Activated CD8-positive, alpha-beta memory T cell treated with anti-CD3 and anti-CD28 coated beads for 1 hour (primary cell): ENCODE measurements at regions not wholly inside any gene's neighbourhood (a gene's known extent, or its start where the extent isn't known, plus 50 kb on each side); places are given as distances from the start of the nearest gene placed in this dataset.

Experiments used
- DNase-seq, 2 donors: peaks; one replicate each; pipeline ENCODE4 v3.0.0-alpha.2; 2020; ENCODE audit warnings: low read depth in 1 of 2; ENCODE audit errors: extremely low read depth in 1 of 2

DNA sequence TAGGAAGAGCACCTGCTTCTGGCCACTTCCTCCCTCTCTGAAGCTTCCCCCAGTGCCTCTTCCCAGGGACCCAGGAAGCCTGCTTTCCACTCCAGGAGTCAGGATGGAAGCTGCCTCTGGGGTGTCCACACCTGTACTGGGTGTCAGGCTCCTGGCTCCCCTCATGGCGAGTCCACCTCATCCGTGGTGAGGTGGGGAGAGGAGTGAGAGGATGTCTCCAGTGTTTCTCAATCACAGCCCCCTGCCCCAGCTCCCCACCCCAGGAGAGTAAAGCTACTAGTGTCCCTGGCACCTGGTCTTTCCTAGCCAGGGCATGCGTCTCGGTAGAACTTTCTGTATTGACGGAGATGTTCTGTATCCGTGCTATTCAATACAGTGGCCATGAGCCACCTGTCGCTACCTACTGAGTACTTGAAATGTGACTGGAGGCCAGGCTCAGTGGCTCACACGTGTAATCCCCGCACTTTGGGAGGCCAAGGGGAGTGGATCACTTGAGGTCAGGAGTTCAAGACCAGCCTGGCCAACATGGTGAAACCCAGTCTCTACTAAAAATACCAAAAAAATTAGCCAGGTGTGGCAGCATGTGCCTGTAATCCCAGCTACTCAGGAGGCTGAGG is 171.2 kb upstream of the HAAO start:
- DNase-seq, result no peak

DNA sequence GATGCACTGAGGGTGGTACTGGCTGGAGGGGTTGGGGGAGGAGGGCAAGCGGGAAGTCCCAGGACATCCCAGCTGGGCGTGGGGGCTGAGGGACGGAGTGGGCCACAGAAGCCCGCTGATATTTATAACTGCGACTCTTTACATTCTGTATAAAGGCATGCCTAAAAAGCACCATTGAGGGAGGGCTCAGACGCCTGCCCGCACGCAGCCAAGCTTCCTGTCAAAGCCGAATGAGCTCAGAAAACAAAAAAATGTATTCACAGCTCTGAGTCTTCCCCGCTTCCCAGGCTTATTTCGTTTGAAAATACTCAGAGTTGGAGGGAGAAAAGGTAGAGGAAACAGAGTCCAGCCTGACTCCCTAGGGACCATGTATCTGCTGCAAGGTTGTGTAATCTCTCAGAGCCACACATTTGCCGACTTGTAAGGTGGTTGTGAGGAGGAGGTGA is 170.1 kb upstream of the HAAO start:
- DNase-seq, result no peak

DNA sequence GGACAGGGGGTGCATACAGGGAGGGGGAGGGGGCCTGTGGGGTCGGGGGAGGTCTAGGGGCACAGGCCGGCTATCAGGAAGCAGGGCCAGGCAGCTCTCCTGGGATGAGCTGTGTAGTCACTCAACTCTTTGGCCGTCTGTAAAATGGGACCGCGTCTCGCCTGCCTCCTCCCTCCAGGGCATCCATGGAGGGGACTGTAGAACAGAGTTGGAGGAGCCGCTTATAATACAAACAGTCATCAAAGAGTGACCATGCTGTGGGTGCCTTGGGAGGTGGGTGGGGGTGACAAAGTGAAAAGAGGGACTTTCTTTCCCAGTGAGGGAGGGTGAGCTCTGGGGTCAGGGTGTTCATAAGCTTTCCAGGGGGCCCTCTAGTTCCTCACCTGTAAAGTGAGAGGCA is 169.6 kb upstream of the HAAO start:
- DNase-seq, result no peak

DNA sequence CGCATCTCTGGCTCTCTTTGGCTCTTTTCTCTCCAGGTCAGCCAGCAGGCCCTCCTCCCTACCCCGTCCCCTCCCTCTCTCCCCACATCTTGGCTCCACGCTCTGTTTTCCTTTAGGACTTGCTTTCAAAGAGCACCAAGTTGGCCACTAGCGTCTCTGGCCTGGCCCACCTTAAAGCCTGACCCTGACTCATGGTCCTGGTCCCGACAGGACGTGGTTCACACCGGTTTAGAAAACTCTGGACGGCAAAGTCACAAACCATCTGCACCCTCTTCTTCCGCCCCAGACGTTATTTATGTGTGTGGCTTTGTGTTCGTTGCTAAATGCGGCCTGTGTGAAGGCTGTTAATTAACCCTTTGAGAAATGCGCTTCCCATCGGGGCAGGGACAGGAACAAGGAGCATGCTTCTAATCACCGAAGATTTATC is 169.0 kb upstream of the HAAO start:
- DNase-seq, result no peak

DNA sequence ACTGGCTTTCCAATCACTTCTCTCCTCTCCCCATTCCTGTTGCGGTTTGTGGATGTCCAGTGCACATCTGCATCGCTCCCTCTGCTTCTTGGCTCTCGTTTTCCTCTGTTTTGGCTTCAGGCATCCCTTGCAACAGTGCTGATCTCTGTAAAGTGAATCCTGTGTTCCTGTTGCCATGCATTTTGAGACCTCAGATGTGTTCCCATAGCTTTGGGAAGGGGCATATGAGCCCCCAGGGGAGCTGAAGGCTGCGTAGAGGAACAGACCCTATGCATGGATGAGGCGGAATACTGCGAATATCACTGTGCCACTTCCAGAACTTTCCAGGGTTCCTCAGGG is 168.4 kb upstream of the HAAO start:
- DNase-seq, result no peak

DNA sequence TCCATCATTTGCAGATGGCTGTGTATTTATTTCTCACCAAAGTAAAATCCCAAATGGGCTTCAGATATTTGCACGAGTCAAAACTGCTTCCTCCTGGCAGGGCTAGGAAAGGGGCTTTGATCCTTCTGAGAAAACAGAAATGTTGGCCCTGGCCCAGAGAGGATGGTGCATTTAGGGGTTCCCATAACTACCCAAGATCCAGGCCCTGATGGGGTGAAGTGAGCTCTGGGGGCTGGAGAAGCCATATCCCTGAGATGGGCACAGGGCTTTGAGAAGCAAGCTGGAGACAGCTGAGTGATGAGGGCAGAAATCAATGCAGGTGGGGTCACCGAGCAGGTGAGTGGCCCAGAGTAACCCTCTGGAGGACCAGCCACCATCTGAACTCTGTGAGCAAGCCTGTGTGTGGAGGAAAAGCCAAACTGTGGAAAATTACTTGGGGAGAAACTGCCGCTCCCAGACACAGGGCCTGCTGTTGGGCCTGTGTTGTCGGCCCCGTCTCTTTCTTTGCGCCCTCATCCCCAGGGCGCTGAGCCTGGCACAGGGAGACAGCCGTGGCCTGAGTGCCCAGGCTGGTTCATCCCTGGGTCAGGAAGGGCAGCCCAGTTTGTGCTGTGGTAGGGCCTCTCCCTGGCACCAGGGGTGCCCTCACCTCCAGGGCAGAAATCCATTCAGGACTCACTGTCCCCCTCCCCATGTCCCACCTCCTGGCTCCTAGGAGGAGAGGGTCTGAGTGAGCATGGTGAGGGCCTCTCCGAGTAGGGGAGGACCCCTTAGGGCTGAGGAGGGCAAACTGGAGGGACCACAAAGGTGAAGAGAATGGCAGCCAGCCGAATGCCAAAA is 167.8 kb upstream of the HAAO start:
- no peak for DNase-seq

DNA sequence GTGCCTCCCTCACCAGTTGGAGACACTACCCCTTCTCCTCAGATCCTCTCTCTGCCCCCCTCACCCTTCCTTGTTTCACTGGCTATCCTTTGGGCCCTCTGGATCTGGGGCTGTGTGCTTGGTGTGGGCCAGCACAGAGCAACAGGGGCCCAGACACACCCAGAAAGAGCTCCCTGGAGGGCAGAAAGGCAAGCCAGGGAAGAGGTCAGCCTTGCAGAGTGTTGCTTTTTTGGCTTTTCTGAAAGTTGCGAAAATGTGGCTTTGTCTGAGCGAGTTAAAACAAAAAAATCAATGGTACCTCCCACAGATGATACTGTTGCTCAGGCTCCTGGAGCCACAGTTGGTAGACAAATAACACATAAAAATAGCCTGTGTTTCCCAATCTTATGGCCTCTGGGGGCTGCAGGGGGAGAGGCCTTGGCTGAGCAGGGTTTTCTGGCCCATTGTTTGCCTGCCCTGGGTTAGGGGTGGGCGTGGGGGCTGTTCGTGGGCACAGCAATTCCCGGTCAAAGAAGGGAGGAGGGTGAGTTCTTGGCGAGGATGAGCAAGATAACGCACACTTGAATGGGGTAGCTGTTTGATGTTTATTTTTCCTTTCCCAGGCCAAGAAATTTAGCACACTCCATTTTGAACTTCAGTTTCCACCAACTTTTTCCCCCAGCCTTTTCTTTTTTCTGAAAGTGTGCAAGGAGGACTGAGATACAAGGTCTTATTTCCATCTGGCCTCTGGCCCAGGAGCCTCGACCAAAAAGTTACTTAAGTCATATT is 167.0 kb upstream of the HAAO start:
- no peak for DNase-seq

DNA sequence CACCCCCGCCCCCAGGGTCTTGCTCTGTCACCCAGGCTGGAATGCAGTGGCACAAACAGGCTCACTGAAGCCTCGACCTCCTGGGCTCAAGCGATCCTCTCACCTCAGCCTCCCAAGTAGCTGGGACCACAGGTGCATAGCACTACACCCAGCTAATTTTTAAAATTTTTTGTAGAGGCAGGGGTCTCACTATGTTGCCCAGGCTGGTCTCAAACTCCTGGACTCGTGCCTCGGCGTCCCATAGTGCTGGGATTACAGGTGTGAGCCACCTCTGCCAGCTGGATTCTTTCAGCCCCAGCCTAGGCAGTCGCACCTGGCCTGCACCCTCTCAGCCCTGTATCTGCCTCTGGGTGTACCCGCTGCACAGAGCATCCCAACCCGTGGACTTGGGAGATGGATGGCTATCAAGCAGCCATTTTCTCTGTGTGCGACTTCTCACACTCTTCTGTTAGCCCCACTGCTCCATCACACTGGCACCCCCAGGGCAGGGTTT is 166.4 kb upstream of the HAAO start:
- DNase-seq, result no peak

DNA sequence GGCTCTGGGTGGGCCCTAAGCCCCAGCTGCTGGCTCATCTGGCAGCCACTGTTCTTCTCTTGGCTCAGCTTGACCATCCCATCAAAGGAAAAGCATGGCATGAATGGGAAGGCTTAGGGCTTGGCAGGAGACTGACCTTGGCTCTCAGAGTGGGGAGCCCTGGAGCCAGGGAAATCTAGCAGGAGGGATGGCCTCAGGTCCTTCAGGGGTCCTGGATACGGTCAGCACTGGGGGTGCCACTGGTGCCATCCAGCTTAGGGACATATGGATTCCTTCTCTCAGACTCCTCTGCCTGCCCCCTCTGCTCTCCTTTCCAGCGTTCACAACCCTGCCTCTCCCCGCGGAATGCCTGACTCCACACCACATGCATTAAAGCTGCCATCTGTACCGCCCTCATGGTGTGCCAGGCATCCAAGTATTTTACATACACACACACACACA is 165.5 kb upstream of the HAAO start:
- no peak for DNase-seq

DNA sequence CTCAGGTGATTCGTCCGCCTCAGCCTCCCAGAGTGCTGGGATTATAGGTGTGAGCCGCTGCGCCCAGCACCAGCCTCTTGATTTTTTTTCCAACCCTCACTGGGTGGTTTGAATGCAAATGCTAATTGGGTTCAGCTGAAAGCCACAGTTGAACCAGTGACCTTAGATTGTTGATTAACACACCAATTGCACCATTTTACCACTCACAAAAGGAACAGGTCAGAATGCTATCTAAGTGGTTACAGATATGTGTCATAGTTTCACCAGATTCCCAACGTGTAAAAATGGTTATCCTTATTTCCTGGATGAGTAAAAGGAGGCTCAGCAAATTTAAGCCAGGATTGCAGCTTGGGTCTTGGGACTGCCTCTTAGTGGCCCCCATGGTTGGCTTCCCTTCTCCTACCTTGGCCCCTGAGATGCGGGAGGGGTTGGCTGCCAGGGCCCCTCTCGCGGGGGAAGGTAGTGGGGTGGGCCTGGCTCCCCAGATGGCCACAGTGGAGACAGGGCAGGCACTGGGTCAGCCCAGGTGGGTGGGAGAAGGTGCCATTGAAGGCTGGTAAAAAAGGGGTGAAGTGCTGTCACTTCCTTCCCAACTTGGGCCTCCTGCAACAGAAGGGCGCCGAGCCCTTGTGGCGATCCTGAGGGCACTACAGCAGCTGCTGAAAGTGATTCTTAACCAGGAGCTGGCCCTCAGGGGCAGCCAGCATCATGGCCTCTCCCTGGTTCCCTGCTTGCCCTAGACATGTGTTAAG is 164.9 kb upstream of the HAAO start:
- DNase-seq, result no peak

DNA sequence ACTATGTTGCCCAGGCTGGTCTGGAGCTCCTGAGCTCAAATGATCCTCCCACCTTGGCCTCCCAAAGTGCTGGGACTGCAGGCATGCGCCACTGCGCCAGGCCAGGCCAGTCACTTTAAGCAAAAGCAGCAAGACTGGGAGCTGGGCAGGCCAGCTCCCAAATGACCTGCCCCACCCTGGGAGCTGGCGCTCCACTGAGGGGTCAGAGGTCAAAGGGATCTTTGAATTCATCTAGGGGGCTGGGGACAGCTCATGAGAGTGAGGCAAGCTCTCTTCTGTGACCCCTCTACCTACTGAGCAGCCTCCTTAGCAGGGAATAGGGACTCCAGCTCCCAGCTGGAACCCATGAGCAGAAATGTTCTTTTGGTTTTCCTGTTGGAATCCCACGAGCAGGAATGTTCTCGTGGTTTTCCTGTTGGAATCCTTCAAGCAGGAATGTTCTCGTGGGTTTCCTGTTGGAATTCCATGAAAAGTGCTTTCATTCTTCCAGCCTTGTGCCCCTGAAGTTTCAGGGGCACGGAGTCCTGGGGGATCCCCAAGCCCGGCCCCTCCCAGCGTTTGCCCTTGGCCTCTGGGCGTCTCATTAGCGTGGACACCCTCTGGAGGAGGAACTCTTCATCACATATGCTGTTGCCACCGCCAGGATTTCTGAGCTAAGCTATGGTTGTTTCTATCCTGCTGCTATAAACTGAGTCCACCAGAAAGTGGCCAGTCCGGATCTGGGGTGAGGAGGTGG is 162.0 kb upstream of the HAAO start:
- no peak for DNase-seq

DNA sequence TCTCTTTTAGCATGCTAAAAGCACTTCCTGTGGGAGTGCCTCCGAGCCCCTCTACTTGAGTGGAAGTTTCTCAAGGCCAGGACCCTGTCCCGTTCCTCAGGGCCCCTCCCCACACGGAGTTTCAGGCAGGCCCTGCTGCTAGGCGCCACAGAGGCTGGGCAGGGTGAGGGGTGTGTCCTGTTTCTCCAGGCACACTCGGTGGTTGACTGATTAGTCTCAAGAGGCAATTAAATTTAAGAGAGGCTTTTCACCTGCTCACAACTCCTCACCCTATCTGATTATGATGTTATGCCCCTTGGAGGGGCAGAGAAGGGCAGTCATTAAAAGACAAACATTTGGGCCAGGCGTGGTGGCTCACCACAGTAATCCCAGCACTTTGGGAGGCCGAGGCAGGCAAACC is 160.8 kb upstream of the HAAO start:
- no peak for DNase-seq

DNA sequence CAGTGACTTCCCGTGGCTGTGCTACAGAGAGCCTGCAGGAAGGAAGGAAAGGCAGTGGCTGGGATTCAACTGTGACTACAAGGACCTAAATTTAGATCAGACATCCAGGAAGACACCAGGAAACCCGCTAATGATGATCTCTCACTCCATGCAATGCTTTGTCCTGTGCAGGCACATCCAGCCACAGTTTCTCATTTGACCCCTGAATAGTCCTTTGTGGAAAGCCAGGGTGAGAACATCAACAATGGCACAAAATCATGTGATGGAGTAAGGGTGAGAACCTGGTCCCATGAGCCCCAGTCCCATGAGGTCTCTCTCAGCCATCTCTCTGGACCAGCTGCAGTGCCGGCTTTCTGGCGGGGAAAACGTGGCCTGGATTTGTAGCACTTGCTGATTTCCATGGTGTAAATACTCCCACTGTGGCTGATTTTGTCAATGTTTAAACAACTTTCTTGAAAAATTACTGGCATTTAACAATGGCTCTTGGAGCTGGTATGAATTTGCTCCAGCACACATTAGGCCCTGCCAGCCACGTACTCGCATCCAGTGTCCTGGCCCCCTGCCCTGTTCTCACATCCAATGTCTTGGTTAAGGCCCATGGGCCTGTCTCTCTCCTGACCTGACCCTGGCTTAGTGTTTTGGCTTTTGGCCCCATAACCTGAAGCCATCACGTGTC is 159.0 kb upstream of the HAAO start:
- DNase-seq, result no peak

DNA sequence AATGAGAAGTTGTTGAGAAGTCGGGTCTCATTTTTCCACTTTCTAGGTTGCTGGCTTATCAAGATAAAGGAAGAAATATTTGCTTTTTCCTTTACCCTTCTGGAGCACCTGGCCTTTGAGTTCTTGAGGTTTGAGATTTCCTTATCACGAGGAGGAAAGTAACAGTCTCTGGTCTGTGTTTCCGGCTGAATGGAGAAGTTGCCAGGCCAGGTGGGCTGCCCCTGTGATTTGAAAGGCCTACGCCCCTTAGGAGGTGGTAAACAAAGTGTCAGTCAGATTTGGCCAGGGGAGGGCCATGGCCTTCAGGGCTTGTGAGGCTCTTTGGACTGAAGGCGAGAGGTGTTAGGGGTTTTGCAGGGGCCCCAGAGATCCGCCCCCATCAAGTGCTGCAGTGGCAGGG is 156.7 kb upstream of the HAAO start:
- DNase-seq, result no peak

DNA sequence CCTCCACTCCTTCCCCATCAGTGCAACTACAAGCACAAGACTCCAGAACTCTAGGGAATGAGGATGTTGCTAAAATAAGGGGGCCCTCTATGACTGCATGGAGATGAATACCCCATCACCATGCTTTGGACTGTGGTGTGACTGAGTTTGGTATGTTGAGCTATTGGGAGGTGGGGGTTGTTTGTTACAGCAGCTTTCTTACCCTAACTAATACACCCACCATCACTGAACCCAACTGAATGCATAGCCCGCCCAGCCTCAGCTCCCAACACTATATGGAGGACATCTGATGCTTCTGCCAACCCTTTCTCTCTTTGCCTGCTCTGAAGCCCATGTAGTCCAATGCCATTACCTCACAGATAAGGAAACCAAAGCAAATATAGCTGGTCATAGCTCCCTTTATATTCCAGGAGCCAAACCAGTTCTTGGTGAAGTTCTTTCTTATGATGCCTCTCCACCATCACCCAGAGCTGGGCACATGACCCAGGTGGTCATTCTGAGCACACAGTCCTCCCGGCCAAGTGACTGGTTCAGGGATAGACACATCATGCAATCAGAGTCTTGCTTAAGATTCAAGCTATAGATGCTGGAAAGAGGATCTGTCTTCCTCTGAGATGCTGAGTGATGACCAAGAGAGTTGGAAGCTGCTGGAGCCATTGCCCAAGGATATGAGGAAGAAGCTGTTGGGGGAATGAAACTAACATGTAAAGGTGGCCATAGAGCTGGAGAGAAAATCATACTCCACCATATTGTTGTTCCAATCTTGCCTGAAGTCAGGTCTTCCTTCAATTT is 155.6 kb upstream of the HAAO start:
- no peak for DNase-seq

DNA sequence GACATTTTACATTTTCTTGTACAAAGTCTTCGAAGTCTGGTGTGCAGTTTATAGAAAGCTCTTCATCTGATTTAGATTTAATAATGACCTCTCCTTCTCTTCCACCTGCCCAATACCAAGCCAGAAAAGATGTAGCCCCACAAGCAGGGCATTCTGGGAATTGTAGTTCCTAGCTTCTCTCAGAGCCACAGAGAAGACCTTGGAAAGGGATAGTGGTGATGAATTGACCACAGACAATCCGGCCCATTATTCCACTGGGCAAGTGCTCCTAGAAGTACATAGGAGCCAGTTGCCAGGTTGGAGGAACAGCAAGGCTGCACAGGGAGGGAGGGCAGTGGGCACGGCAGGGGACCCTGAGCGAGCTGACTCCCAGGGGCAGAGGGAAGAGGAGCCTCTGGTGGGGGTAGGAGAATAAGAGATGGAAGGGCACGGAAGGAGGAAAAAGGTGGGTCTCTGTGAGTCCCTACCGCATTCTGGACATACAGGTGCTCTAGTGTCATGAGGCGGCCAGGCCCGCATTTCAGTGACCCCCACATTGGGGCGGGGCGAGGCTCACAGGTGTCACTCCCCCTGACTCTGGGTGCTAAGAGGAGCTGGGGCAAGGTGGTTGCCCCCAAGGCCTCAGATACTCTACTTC is 152.5 kb upstream of the HAAO start:
- no peak for DNase-seq

DNA sequence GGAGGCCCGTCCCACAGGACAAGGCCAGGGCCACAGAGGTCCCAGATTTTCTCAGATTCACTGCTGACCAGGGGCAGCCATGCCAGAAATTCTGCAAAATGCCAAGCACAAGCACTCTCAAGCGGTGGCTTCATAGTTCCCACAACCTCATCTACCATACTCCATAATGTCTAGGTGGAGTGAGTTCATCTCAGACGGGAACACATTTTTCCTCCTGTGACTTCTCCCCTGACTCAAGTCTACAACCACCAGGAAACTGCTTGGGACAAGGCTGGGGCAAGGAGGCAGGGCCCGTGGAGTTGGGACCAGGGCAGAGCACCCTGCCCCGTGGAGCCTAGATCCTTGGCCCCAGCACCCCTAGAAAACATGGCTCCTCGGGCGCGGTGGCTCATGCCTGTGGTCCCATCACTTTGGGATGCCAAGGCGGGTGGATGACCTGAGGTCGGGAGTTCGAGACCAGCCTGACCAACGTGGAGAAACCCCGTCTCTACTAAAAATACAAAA is 150.7 kb upstream of the HAAO start:
- no peak for DNase-seq
